ENCODE measurements at regions not wholly inside any gene's neighbourhood (a gene's known extent, or its start where the extent isn't known, plus 50 kb on each side); places are given as distances from the start of the nearest gene placed in this dataset.

- TF ChIP-seq PAX5 (IDR thresholded peaks at IDR 0.05; ENCODE audit: insufficient read depth, low read length, severe bottlenecking) (no peak), POLR2A (IDR thresholded peaks at IDR 0.05; ENCODE audit: low read depth, low read length) (no peak), POLR2AphosphoS5 (IDR thresholded peaks at IDR 0.05; ENCODE audit: low read depth, low read length) (no peak), TAF1 (IDR thresholded peaks at IDR 0.05; ENCODE audit: low read depth, low read length) (no peak)
Measured at GRCh38 chr21:16832791-16833190, 680.1 kb upstream of the CXADR start.
